GM21381 (cell line): ENCODE measurements at regions not wholly inside any gene's neighbourhood (a gene's known extent, or its start where the extent isn't known, plus 50 kb on each side); places are given as distances from the start of the nearest gene placed in this dataset.
"Not testable (repeated sequence)": the region's sequence is repeated elsewhere in the genome, so short reads cannot be mapped to it uniquely, and the experiment has no call there.

ENCODE experiments used
- ATAC-seq: cut with Tn5 transposase; IDR thresholded peaks from one replicate; pipeline ENCODE4 v1.9.1; 2021; ENCODE audit warnings: mild to moderate bottlenecking, moderate library complexity; ENCODE audit not compliant: unreplicated experiment

DNA sequence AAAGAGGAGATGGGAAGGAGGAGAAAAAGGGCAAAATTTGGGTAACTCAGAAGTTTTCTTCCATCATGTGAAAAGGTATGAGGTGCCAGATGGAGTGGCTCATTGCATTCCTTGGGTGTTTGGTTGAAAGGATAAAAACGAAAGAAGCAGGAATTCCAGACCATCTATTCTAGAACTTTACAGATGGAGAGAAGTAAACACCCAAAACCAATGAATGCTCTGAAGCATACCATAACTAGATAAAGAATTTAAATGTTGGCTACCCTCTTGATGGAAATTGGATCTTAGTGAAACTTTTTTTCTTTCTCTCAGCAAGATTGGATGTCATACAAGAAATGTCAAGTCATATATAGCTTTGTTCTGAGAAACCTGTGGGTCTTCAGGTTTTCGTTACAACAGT lies 175.6 kb upstream of the FAR2 start:
- ATAC-seq, result no peak

DNA sequence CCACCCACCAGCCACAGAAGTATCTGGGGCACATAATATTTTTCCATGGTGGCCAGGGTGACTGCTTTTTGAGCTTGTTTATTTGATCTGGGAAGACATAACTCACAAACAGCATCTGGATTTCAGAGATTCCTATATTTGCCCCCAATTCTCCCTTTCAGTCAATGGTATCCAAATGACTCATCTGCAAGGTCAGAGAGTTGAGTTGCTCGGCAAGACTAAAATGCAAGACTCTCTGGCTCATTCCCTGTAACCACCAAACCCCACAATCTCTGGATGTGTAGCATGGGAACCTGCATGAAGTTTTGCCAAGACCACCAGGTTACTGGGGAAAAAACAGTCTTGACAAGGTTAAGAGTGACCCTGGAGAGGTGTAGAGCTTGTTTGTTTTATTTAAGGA lies 174.9 kb upstream of the FAR2 start:
- ATAC-seq, result no peak

DNA sequence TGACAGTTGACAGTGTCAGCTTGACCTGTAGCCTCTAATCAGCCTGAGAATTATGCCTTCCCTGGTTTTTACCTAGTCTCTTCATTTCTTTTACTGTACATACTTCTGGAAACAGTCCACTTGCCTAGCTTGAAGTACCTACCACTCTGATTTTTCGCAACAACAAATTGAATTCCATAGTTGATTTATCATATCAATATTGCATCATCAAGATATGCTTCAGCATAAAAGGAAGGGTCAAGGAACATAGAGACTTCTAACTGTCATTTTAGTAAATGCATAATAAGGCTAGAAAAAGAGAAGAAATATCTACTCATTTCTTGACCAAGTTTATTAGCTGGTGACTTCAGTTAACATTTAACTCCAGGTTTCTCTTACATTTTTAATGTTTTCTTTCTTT lies 174.2 kb upstream of the FAR2 start:
- ATAC-seq, result no peak

DNA sequence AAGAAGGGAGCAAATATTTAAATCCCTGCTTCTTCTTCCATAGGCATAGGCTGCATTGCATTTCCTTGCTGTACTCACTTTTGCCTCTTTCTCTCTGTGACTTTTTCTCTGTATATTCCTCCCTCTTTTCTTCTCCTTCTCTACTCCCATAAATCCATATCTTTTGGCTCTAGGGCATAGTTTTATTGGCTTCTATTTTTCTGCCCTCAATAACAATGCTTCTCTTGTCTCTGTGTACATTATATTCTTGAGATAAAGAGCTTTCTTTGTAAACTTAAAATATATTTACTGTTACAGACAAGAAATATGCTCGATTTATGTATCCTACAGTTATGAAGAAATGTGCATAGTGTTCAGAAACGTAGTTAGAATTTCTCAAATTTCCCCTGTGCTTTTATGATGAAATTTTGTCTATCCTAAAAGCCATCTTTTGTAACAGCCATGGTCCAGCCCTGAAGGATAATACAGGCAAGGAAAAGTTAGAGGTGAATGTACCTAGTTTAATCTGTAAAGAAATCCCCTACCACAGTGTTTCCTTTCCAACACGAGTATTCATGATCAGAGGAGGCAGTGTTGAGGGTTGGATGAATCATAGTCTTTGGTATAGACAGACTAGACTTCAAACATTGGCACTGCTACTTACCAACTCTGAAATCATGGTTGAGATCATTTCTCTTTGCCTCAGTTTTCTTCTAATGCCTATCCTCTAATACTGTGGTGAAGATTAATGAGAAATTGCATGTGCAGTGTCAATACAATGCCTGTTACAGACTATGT lies 173.3 kb upstream of the FAR2 start:
- ATAC-seq, result no peak

DNA sequence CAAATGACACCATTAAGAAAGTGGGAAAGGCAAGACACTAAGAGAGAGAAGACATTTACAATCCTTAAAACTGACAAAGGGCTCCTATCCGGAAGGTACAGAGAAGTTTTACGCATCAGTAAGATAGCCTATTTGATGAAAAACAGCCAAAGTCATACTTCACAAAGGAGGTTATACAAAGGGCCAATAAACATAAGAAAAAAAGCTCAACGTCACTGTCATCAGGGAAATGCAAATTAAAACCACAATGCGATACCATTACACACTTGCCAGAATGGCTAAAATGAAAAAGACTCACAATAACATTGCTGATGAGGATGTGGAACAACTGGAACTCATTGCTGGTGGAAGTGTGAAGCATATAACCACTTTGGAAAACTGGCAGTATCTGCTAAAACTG lies 168.6 kb upstream of the FAR2 start:
- no peak for ATAC-seq

DNA sequence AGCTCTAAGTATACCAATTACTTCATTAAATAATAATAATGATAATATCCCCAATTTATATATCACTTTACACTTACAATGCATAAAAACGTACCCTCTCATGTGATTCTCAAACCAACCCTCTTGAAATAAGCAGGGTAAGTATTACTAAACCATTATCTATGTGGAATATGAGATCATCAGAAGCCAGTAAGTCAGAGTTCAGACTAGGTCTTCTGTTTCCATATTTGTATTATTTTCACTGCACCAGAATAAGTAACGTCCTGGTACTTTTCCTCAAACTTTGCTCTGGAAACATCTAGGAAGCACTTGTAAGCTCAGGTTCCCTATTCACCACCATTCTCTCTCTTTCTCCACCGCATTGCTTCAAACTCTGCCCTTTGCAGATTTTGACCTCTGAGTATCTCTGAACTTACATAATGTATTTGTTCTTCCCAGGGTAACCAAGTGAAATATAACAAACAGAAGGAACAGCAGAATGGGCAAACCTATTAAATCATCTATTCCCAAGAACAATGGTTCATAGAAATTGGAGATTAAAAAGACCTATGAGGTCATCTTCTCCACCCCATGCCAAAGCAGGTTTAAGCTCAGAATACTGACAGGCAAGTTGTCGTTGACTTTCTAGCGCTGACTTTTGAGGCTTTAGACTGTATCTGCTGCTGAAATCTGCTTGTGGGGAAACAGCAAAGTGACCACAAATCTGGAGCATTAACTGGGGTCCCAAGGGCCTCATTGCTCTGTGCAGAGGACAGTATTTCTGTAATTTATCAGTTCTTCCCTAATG lies 161.3 kb upstream of the FAR2 start:
- no peak for ATAC-seq

DNA sequence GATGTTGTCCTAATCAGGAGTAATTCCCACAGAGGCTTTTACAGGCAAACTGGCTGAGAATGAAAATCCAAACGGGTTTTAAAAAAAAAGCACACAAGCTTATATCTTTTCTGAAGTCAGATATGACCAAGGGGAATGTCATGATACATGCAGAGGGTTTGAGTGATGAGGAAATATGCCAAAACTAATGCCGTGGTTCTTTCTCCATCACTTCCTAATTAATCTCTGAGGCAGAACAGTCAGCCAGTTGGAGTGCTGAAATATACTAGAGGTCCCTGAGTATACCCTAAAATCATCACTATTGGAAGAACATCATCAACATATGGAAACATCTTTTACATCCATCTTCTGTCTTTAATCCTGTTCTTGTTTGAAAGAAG lies 160.8 kb upstream of the FAR2 start:
- no peak for ATAC-seq

DNA sequence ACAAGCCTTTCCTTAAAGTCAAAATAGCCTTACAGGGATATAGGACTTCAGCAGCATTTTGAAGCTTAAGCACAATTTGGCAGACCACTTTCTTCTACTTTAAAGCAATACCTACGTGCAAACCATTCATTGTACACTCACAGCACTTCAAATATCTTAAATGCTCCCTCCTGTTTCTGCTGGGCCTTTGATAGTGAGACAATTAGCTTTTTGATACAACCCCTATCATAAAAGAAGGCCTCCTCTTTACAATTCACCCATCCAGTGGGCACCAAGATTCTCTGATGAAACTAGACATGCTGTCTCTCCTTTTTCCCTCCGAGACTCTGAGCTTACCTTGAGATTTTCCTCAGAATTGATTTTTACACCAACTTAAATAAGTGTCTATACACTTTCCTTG lies 157.5 kb upstream of the FAR2 start:
- no peak for ATAC-seq

DNA sequence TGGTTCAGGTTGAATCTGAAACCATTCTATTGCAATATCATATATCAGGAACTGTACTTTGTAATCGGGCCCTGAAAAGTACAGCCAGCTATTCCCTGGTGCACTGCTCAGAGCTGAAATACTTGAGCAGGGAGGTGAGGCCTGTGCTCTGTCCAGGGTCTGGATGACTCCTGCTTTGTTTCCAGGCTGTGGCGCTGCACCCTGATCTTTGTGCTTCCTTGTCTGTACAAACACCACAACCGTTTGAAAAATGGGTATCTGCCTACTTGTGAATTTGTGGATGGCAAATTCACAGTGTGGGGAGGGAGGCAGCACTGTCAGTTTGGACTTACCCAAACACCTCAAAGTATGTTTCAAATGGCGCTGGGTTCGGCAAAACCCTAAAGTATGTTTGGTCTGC lies 155.4 kb upstream of the FAR2 start:
- ATAC-seq, result no peak

DNA sequence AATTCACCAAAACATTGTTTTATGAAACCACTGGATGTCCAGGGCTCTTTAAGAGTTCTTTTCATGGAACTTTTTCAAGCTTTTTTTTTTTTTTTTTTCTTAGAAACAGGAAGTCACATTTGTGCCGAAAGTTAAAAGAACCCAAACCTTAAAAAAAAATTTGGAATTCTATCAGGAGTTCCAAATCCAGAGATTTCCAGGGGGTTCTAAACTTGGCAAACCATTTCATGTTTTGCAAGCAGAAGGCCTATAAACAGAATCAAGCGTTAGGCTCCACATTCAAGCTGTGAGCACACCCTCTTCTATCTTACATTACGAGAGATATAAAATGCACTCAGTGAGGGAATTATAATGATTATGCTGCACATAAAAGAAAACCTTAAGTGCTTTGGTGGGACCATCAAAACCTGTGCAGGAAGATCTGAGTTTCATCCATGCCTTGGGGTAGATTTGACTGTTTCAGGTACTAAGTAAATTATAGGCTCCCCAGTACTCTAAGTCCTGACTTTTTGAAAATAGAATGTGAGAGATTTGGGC lies 154.8 kb upstream of the FAR2 start:
- no peak for ATAC-seq

DNA sequence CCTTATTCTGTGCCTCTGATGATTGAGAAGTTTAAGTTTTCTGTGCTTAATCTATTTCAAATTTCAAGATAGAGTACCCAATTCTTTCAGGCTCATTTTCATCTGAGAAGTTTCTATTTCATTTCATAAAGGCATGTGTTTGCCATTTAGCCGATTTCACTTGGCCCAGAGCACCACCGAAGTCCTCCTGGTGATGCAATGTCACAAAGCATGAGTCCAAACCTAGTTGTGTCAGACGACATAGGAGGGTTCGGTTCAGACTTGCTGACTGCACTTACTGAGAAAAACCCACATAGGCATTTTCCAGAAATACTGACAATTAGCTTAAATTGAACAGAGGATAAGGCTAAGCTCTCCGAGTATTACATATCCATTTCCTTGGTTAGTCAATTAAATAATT lies 152.4 kb upstream of the FAR2 start:
- no peak for ATAC-seq

DNA sequence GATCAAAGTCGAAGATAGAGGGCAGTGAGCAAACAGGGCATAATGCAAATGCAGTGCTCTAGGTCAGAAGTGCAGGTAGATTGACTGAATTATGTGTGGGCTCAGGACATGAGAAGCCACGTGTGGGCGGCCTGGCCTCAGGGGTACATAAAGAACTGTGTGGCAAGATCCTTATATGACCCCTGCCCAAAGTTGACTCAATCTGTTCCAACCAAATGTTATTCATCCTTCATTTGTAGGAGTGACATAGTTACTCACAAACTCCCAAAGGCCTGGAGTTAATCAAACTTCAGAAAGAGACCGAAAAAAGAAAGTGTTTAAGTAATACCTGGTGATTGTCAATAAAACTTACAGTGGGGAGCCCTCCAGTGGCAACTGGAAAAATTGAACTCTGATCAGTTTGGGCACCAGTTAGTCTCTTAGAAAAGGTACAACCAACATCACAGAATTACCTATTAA lies 150.4 kb upstream of the FAR2 start:
- ATAC-seq, result no peak

DNA sequence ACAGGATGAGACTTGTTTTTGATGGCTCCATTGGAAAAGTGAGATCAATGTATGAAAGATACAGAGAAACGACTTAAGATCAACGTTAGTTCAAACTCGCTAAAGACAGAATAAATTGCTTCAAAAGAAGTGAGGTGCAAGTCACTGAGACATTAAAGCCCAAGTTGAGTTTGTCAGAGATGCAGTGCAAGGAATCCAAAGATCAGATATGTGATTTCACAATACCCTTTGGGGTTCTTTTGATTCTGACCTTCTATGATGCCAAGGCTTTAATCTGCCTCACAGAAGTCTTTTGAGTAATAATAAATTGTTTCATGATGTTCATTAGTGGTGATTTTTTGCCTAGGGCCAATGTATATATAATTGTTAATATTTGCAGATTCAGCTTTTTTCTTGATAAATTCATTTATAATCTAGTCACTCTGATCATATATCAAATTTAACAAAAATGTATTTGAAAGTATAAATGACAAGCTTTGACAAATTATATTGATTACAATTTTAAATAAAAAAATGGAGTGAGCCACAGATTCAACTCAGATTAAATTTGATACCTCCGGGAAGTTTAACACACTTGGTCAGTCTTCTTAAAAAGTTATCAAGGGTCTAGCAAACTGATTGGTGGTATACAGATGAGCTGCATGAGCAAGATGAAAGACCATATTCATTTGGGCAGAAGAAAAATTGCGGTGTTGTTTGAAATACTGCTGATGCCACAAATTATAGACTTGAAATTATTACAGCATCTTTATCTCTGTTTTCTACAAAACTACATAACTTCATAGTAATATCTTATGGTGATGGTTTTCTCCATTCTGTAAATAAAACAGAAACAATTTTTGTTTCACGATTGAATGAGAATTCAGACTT lies 144.8 kb upstream of the FAR2 start:
- no peak for ATAC-seq

DNA sequence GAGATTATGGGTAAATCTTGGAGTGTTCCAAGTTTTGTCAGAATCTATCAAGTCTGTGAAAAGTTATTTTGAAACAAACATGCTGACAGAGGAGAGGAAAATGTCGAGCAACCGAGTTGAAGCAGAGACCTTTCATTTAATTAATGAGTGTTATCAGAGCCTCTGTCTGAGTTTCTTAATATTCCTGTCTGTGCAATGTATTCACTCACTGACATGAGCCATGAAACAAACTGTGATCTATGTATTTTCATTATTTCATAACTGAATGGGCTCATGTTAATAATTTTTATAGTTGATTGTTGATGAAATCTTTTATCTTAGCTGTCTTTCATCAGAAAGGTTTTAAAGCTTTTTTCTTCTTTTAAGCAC lies 144.2 kb upstream of the FAR2 start:
- no peak for ATAC-seq

DNA sequence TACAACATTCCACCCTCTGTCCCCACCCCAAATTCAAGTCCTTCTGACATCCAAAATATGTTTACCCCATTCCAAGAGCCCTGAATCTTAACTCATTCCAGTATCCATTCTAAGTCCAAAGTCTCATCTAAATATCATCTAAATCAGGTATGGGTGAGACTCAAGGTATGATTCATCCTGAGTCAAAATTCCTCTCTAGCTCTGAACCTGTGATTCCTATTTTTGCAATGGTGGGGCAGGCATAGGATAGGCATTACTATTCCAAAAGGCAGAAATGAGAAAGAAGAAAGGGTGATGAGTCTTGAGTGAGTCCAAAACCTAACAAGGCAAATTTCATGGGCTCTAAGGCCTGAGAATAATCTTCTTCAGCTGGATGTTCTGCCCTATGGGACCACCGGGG lies 140.3 kb upstream of the FAR2 start:
- no peak for ATAC-seq

DNA sequence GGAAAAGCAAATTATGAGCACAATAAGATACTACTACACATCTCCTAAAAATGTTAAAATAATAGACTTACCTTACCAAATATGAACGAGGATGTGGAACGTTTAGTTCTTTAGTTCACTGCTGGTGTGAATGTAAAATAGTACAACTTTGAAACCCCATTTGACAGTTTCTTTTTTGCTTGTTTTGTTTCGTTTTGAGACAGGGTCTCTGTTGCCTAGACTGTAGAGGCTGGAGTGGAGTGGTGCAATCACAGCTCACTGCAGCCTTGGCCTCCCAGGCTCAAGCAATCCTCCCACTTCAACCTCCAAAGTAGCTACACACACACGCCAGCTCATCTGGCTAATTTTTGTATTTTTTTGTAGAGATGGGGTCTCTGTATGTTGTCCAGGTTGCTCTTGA lies 136.4 kb upstream of the FAR2 start:
- no peak for ATAC-seq

DNA sequence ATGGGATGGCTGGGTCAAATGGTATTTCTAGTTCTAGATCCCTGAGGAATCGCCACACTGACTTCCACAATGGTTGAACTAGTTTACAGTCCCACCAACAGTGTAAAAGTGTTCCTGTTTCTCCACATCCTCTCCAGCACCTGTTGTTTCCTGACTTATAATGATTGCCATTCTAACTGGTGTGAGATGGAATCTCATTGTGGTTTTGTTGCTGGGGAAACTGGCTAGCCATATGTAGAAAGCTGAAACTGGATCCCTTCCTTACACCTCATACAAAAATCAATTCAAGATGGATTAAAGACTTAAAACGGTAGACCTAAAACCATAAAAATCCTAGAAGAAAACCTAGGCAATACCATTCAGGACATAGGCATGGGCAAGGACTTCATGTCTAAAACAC lies 131.5 kb upstream of the FAR2 start:
- not testable (repeated sequence) for ATAC-seq

DNA sequence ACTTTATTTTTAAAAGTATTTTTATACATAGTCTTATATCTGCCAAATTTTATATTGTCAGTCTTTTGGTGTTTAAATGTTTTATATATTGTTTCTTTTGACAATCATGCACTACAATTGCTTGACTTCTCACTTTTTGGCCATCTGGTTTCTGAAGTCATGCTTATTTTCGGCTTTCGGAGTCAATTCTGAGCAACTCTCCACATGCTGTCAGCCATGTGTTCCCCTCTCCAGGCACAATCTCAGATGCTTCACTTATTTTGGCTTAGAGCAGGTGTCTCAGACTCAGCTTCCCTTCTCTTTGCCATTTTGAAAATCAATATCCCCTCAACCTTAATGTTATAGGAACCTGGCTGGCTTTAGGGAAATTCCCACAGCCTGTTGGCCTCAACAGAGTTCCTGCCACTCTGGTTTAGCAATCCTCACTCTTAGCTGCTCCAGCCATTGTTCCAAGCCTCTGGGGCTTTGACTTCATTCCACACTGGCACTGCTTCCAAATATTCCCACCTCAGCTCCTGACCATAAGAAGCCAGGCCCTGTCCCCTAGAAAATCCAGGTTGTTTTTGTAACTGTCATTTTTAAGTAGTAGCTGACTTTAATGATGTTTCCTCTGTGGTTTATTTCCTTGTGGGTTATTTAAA lies 125.5 kb upstream of the FAR2 start:
- ATAC-seq, result no peak

DNA sequence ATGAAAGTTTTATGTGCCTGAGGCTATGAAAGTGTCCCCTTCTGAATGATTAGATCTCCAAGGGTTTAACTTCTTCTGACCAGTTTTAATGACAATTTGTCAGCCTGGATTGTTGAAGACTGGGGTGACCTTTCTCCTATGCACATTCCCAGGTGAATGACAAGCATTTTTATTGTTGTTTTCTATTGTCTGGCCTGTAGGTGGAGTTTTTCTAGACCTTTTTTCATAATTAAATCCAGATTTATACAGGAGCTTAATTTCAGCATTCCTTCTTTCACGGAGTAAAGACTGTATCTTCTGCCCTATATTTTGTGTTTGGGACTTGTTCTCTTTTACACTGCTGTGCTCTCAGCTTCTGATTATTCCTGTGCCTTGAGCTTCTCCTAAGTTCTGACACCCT lies 125.0 kb upstream of the FAR2 start:
- ATAC-seq, result no peak

DNA sequence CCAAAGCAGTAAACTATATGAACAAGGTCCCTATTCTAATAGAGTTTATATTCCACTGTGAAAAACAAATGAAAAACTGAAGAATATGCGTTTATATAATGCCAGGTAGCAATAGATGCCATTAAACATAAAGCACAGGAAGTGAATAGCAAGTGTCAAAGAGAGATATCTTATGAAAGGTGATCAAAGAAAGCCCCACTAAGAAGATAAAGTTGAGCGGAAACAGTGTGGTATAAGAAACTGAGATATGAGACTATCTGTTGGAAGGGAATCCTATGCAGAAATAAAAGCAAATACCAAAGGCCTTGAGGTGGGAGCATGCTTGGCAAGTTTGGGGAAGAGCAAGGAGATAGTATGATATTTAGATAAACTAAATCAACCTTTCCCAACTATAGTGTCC lies 123.1 kb upstream of the FAR2 start:
- ATAC-seq, result no peak

DNA sequence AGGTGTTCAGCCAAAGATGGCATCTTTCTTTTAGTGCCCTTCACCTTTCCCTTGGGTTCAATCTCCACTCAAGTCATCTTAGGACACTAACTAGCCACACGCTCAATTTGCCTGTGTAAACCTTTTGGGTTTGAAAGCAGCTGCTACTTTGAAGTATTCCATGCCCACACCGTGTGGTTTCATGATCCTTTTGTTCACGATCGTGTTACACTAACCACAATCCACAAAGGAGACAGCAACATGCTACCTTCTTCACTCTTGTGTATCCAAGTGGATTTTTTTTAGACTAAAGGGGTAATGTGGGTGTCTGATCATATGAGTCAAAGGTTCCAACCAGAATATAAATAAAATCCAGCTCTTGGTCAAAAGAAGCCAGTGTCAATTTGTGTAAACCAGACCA lies 122.7 kb upstream of the FAR2 start:
- ATAC-seq, result no peak
